Type B pancreatic cell (in vitro differentiated cells): ENCODE measurements at regions not wholly inside any gene's neighbourhood (a gene's known extent, or its start where the extent isn't known, plus 50 kb on each side); places are given as distances from the start of the nearest gene placed in this dataset.

Experiments used
- DNase-seq: peaks from one replicate; pipeline ENCODE4 v3.0.0; 2021; ENCODE audit warnings: mixed read lengths; ENCODE audit not compliant: unreplicated experiment; ENCODE audit errors: extremely low spot score
- H3K27ac Mint-ChIP-seq: 2 replicates; pipeline ENCODE4 v1.8.0; 2021; ENCODE audit warnings: mild to moderate bottlenecking, mixed read lengths
- H3K27me3 Mint-ChIP-seq: 2 replicates; pipeline ENCODE4 v1.8.0; 2021; ENCODE audit warnings: mixed read lengths
- H3K36me3 Mint-ChIP-seq: 2 replicates; pipeline ENCODE4 v1.8.0; 2021; ENCODE audit warnings: mixed read lengths
- H3K4me1 Mint-ChIP-seq: one replicate; pipeline ENCODE4 v1.8.0; 2021; ENCODE audit warnings: mixed read lengths; ENCODE audit not compliant: unreplicated experiment
- H3K4me3 Mint-ChIP-seq: 2 replicates; pipeline ENCODE4 v1.8.0; 2021; ENCODE audit warnings: mild to moderate bottlenecking, mixed read lengths
- H3K9me3 Mint-ChIP-seq: 2 replicates; pipeline ENCODE4 v1.8.0; 2021; ENCODE audit warnings: mixed read lengths
- TF ChIP-seq, protein P1 (sequence below): fragments of 200-600 bp; sonication (generic); conservative IDR thresholded peaks from 2 replicates; pipeline ENCODE4 v1.5.0; 2021; ENCODE audit warnings: antibody characterized with exemption, mild to moderate bottlenecking

DNA sequence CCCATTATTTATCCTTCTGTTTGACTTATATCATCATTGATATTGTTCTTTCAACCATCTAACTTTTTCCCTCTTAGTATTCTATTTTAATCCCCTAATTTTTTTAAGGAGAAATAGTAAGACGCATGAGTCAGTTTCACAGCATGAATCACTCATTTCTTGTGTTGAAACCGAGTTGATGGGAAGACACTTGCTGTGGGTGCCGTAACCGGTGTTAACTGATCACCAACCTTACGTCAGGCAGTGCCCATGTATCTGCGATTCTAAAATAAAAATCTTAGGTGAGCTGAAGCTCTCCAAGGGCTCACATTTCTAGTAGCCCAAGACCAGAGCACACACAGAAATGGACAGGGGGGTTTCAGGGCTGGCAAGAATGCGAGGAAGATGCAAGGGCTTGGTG, 348.1 kb downstream of the GALR1 start:
- H3K9me3 Mint-ChIP-seq = no peaks in the 10 kb centered on the region
- DNase-seq = no peak
- no peak overlapping the region for H3K4me3 Mint-ChIP-seq
- H3K4me1 Mint-ChIP-seq = no peaks in the 10 kb centered on the region
- no peak overlapping the region for H3K27ac Mint-ChIP-seq
- TF ChIP-seq, protein P1, sequence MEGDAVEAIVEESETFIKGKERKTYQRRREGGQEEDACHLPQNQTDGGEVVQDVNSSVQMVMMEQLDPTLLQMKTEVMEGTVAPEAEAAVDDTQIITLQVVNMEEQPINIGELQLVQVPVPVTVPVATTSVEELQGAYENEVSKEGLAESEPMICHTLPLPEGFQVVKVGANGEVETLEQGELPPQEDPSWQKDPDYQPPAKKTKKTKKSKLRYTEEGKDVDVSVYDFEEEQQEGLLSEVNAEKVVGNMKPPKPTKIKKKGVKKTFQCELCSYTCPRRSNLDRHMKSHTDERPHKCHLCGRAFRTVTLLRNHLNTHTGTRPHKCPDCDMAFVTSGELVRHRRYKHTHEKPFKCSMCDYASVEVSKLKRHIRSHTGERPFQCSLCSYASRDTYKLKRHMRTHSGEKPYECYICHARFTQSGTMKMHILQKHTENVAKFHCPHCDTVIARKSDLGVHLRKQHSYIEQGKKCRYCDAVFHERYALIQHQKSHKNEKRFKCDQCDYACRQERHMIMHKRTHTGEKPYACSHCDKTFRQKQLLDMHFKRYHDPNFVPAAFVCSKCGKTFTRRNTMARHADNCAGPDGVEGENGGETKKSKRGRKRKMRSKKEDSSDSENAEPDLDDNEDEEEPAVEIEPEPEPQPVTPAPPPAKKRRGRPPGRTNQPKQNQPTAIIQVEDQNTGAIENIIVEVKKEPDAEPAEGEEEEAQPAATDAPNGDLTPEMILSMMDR = no peak
- H3K36me3 Mint-ChIP-seq = no peaks in the 10 kb centered on the region
- no peaks in the 10 kb centered on the region for H3K27me3 Mint-ChIP-seq

DNA sequence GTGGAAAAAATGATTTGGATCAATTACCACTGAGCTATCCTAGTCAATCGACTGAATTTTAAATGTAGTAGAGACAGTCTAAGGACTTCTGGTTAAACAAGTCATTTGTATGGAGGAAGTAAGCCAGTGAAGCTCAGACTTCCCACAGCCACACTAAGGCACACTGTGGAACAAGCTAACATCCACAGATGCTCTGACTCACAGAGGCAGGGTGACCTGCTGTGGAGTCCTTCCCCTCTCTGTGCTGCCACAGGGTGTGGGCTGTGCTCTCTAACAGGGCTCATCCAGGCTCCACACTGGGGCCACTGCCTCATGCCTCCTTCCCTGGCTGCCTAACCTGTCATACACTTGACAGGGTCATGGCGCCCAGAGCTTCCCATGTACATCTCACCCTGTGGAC, 351.0 kb downstream of the GALR1 start:
- TF ChIP-seq, protein P1 = no peak
- Mint-ChIP-seq H3K36me3 (no peaks in the 10 kb centered on the region), H3K4me1 (no peaks in the 10 kb centered on the region), H3K27me3 (no peaks in the 10 kb centered on the region), H3K4me3 (no peak overlapping the region), H3K9me3 (no peaks in the 10 kb centered on the region), H3K27ac (no peak overlapping the region)
- DNase-seq = no peak

DNA sequence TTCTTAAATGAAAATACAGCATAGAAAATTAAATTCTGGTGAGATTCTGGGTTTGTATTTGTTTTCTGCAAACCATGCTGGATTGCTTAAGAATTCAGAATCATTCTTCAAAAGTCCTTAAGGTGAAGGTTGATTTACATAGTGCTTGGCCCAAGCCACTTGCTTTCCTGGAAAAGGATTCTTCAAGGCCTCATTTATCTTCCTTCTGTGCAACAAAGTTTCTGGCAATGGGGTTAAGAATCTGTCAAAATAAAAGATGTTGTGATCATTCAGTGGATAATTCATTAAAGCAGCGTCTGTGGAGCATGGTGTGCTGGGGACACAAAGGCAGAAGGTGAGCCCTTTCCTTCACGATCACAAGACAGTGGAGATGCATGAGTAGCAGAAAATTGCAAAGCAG, 351.9 kb downstream of the GALR1 start:
- H3K4me3 Mint-ChIP-seq = no peak overlapping the region
- H3K27me3 Mint-ChIP-seq = no peaks in the 10 kb centered on the region

DNA sequence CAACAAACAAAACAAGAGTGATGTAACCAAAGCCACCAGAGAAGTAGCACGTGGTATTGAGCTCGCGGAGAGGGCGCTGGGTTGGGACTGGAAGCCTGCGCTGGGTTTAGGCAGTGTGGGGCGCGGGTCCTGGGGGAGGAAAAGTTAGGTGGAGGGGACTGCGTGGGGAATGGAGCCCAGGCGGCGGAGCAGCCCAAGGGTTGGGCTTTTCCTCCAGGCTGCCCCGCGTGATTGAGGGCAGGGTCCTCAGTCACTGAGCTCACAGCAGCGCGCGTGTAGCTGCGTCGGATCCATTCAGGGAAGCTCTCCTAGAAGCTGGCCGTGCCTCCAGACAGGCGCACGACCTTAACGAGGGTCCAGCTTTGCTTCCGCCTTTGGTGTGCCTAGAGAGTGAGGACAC, 357.4 kb downstream of the GALR1 start:
- Mint-ChIP-seq H3K4me3 (no peak overlapping the region), H3K9me3 (no peaks in the 10 kb centered on the region), H3K36me3 (no peaks in the 10 kb centered on the region), H3K27me3 (no peaks in the 10 kb centered on the region), H3K4me1 (no peaks in the 10 kb centered on the region), H3K27ac (no peak overlapping the region)
- DNase-seq = no peak
- TF ChIP-seq, protein P1 = no peak

More for the DNA sequence above, 351.9 kb downstream of the GALR1 start:
- DNase-seq = no peak
- Mint-ChIP-seq H3K9me3 (no peaks in the 10 kb centered on the region), H3K36me3 (no peaks in the 10 kb centered on the region), H3K27ac (no peak overlapping the region), H3K4me1 (no peaks in the 10 kb centered on the region)
- TF ChIP-seq, protein P1 = no peak

DNA sequence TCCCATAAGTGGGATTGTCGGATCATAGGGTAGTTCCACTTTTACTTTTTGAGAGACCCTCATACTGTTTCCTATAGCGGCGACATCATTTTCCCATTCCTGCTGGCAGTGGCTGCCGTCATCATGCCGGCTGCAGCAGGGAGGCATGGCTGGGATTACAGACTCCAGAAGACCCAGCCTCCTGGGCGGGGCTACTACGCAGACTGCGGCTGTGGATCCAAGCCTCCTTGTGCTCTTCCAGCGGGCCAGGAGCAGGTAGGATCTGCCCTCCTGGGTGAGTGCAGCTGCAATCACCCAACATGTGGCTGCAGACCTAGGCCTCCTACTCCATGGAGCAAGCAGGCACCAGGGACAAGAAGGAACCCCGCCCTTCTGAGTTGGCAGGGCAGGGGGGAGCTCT, 359.2 kb downstream of the GALR1 start:
- H3K27ac Mint-ChIP-seq = no peak overlapping the region
- TF ChIP-seq, protein P1 = no peak
- no peaks in the 10 kb centered on the region for H3K9me3 Mint-ChIP-seq
- H3K4me1 Mint-ChIP-seq = no peaks in the 10 kb centered on the region
- no peak overlapping the region for H3K4me3 Mint-ChIP-seq
- H3K36me3 Mint-ChIP-seq = no peaks in the 10 kb centered on the region
- no peak for DNase-seq
- no peaks in the 10 kb centered on the region for H3K27me3 Mint-ChIP-seq

DNA sequence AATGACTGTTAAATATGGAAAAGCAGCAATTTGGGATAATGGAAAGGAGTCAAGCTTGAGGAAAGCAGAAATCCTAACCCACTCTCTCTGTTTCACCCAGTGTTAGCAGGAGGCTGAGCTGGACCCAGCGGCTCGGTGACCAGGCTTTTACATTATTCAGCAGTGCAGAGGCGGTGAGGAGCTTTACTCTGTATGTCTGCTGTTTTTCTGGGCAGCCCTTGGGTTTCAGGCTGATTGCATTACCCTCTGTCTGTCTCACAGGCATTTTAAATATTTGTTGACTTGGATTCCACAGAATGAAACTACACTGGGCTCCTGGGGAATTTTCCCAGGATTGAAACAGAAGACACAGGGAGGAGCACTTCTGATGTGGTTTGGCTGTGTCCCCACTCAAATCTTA, 368.0 kb downstream of the GALR1 start:
- H3K36me3 Mint-ChIP-seq = no peaks in the 10 kb centered on the region
- TF ChIP-seq, protein P1 = no peak
- no peak overlapping the region for H3K4me3 Mint-ChIP-seq
- no peaks in the 10 kb centered on the region for H3K27me3 Mint-ChIP-seq
- DNase-seq = no peak
- H3K27ac Mint-ChIP-seq = no peak overlapping the region
- no peaks in the 10 kb centered on the region for H3K4me1 Mint-ChIP-seq
- H3K9me3 Mint-ChIP-seq = peaks cover 4% of the 10 kb centered on the region
